ENCODE measurements at regions not wholly inside any gene's neighbourhood (a gene's known extent, or its start where the extent isn't known, plus 50 kb on each side); places are given as distances from the start of the nearest gene placed in this dataset.

- Mint-ChIP-seq H3K27ac (no peak overlapping the region), H3K4me3 (no peak overlapping the region)
- no peak overlapping the region for H3K4me2 ChIP-seq (replicated peaks; ENCODE audit: extremely low read depth, low read length, poor library complexity, severe bottlenecking)
Measured at GRCh38 chr2:187876554-187876953, 322.3 kb upstream of the TFPI start.

GRCh38 chr2:187877391-187877790 lies 323.2 kb upstream of the TFPI start:
- Histone ChIP-seq H3K4me2 (replicated peaks; ENCODE audit: extremely low read depth, low read length, poor library complexity, severe bottlenecking) (no peak overlapping the region), H3K9me3 (replicated peaks in 1 of 2; ENCODE audit: control insufficient read depth in 1 of 2, insufficient read depth in 1 of 2, low read length in 2 of 2) (no peaks in the 10 kb centered on the region), H3K4me1 (ENCODE audit: control insufficient read depth in 1 of 2, insufficient read depth in 2 of 2, low read length in 2 of 2) (no peaks in the 10 kb centered on the region), H2AFZ (ENCODE audit: insufficient read depth, low read depth, low read length, poor library complexity, severe bottlenecking) (no peak overlapping the region), H3K79me2 (ENCODE audit: insufficient read depth, low read length) (no peaks in the 10 kb centered on the region), H3K36me3 (replicated peaks in 1 of 2; ENCODE audit: control insufficient read depth in 1 of 2, insufficient read depth in 2 of 2, low read length in 2 of 2) (no peaks in the 10 kb centered on the region), H3K9ac (ENCODE audit: insufficient read depth, low read length, poor library complexity, severe bottlenecking) (no peak overlapping the region), H3K4me3 (replicated peaks in 1 of 3; ENCODE audit: low read depth in 2 of 3, low read length in 3 of 3) (no peak overlapping the region), H3K27ac (ENCODE audit: low read depth in 1 of 2, low read length in 2 of 2) (no peak overlapping the region), H3K27me3 (ENCODE audit: control insufficient read depth in 2 of 2, insufficient read depth in 2 of 2, low read length in 2 of 2) (no peaks in the 10 kb centered on the region), H4K20me1 (ENCODE audit: insufficient read depth, low read length) (no peaks in the 10 kb centered on the region)
- Mint-ChIP-seq H3K36me3 (no peaks in the 10 kb centered on the region), H3K4me1 (no peaks in the 10 kb centered on the region), H3K9me3 (peaks cover 0 to 6% (median 2%) of the 10 kb centered on the region in 7 donors), H3K27ac (no peak overlapping the region), H3K27me3 (ENCODE audit: low read depth in 3 of 3) (no peaks in the 10 kb centered on the region), H3K4me3 (no peak overlapping the region)
- no peak for TF ChIP-seq CTCF (IDR thresholded peaks at IDR 0.05)
- DNase-seq: no peak
- intact Hi-C loops (cut with micrococcal nuclease): no loop called here

More at GRCh38 chr2:187876554-187876953, 322.3 kb upstream of the TFPI start:
- Histone ChIP-seq H4K20me1 (ENCODE audit: insufficient read depth, low read length) (no peaks in the 10 kb centered on the region), H2AFZ (ENCODE audit: insufficient read depth, low read depth, low read length, poor library complexity, severe bottlenecking) (no peak overlapping the region), H3K27ac (ENCODE audit: low read depth in 1 of 2, low read length in 2 of 2) (no peak overlapping the region), H3K4me3 (replicated peaks in 1 of 3; ENCODE audit: low read depth in 2 of 3, low read length in 3 of 3) (no peak overlapping the region), H3K9me3 (replicated peaks in 1 of 2; ENCODE audit: control insufficient read depth in 1 of 2, insufficient read depth in 1 of 2, low read length in 2 of 2) (no peaks in the 10 kb centered on the region), H3K4me1 (ENCODE audit: control insufficient read depth in 1 of 2, insufficient read depth in 2 of 2, low read length in 2 of 2) (no peaks in the 10 kb centered on the region), H3K27me3 (ENCODE audit: control insufficient read depth in 2 of 2, insufficient read depth in 2 of 2, low read length in 2 of 2) (no peaks in the 10 kb centered on the region), H3K79me2 (ENCODE audit: insufficient read depth, low read length) (no peaks in the 10 kb centered on the region), H3K36me3 (replicated peaks in 1 of 2; ENCODE audit: control insufficient read depth in 1 of 2, insufficient read depth in 2 of 2, low read length in 2 of 2) (no peaks in the 10 kb centered on the region), H3K9ac (ENCODE audit: insufficient read depth, low read length, poor library complexity, severe bottlenecking) (no peak overlapping the region)
- DNase-seq: no peak
- Mint-ChIP-seq H3K4me1 (no peaks in the 10 kb centered on the region), H3K27me3 (ENCODE audit: low read depth in 3 of 3) (peaks cover 0 to 2% (median 0%) of the 10 kb centered on the region in 3 donors), H3K36me3 (no peaks in the 10 kb centered on the region), H3K9me3 (peaks cover 0 to 6% (median 2%) of the 10 kb centered on the region in 7 donors)
- intact Hi-C loops (cut with micrococcal nuclease): no loop called here
- WGBS (ENCODE audit: insufficient coverage): no CpG with 5 or more reads among the region's 5 CpGs
- TF ChIP-seq CTCF (IDR thresholded peaks at IDR 0.05): no peak

Data from CD14-positive monocyte (primary cell).